HCT116 (cell line): ENCODE measurements at regions not wholly inside any gene's neighbourhood (a gene's known extent, or its start where the extent isn't known, plus 50 kb on each side); places are given as distances from the start of the nearest gene placed in this dataset.

Experiments used
- ATAC-seq: fragments of 200-7000 bp; cut with Tn5 transposase; 2 replicates; pipeline ENCODE4 v1.9.1; 2020; ENCODE audit warnings: mild to moderate bottlenecking, moderate library complexity
- BruUV-seq: library from RNA; stranded (reverse); fragments of 400-500 nt; replicated peaks from 2 replicates; lab custom pipeline; 2021; lab: Mats Ljungman, UMichigan
- CTCF ChIA-PET: fragments of 300-600 bp; sonication (Branson Sonifier 250); formaldehyde crosslinking; loops from one replicate; lab custom pipeline; 2021; ENCODE audit warnings: antibody characterized with exemption; lab: Charles Lee
- POLR2A ChIA-PET: fragments of 300-600, 350-600 bp; sonication (Branson Sonifier 250); formaldehyde crosslinking; loops from one replicate; lab custom pipeline; 2021; ENCODE audit warnings: antibody characterized with exemption; lab: Charles Lee
- RAD21 ChIA-PET, 2 experiments: fragments of 300-600 bp; sonication (Branson Sonifier 250); formaldehyde crosslinking; loops; one replicate each; lab custom pipeline; 2023; ENCODE audit warnings: low total read pairs in 2 of 2; ENCODE audit not compliant: uncharacterized antibody in 2 of 2, unreplicated experiment in 2 of 2, low non-redundant PET in 1 of 2; lab: Charles Lee
- DNase-seq: peaks from one replicate; pipeline ENCODE4 v3.0.0-alpha.2; 2010; ENCODE audit warnings: low read depth, low spot score
- H2AFZ ChIP-seq: fragments of 200-600 bp; shearing (Covaris generic), sonication (generic); 2 replicates; pipeline ENCODE4 v1.6.1; 2017; ENCODE audit warnings: low read depth, mixed run types, mixed read lengths, antibody characterized with exemption, low read length; ENCODE audit not compliant: poor library complexity, severe bottlenecking
- H3K27ac ChIP-seq: 2 replicates; pipeline ENCODE4 v1.5.1; 2012; ENCODE audit warnings: low read depth, low read length
- H3K27me3 ChIP-seq: fragments of 200-600 bp; sonication (generic); 2 replicates; pipeline ENCODE4 v1.6.1; 2016; ENCODE audit warnings: mixed run types, low read length, mixed read lengths; ENCODE audit not compliant: insufficient read depth
- H3K36me3 ChIP-seq, 2 experiments: fragments of 200-500 bp in 1 of 2; fragments of 200-600 bp in 1 of 2; sonication (Bioruptor generic) in 1 of 2; sonication (generic) in 1 of 2; 2 replicates each; pipeline versions ENCODE4 v1.5.1 to v1.6.1; 2014 to 2016; ENCODE audit warnings: low read length in 2 of 2, inconsistent platforms in 1 of 2, mixed read lengths in 1 of 2, mixed run types in 1 of 2; ENCODE audit not compliant: insufficient read depth in 2 of 2, control insufficient read depth in 1 of 2
- H3K4me1 ChIP-seq, 2 experiments: fragments of 200-600 bp in 1 of 2; sonication (generic) in 1 of 2; 2 replicates each; pipeline versions ENCODE4 v1.5.1 to v1.6.1; 2012 to 2017; ENCODE audit warnings: low read length in 2 of 2, inconsistent platforms in 1 of 2, mild to moderate bottlenecking in 1 of 2, mixed read lengths in 1 of 2, mixed run types in 1 of 2, moderate library complexity in 1 of 2; ENCODE audit not compliant: insufficient read depth in 2 of 2, control insufficient read depth in 1 of 2
- H3K4me2 ChIP-seq: fragments of 200-600 bp; sonication (generic); 2 replicates; pipeline ENCODE4 v1.6.1; 2017; ENCODE audit warnings: mixed run types, low read length, mixed read lengths
- H3K4me3 ChIP-seq, 2 experiments: fragments of 200-600 bp in 1 of 2; sonication (generic) in 1 of 2; replicated peaks in 1 of 2; 2 replicates each; pipeline ENCODE4 v1.5.1; 2011 to 2016; ENCODE audit warnings: low read length in 2 of 2, control low read depth in 1 of 2, low read depth in 1 of 2, mild to moderate bottlenecking in 1 of 2, mixed read lengths in 1 of 2, mixed run types in 1 of 2
- H3K79me2 ChIP-seq: fragments of 200-600 bp; sonication (generic); 2 replicates; pipeline ENCODE4 v1.6.1; 2017; ENCODE audit warnings: mild to moderate bottlenecking, mixed run types, low read length, moderate library complexity, mixed read lengths; ENCODE audit not compliant: insufficient read depth
- H3K9ac ChIP-seq: fragments of 200-600 bp; sonication (generic); 2 replicates; pipeline ENCODE4 v1.6.1; 2016; ENCODE audit warnings: low read length, mixed read lengths
- H3K9me2 ChIP-seq: fragments of 200-600 bp; sonication (generic), shearing (Covaris generic); 2 replicates; pipeline ENCODE4 v1.6.1; 2017; ENCODE audit warnings: mixed run types, mild to moderate bottlenecking, moderate library complexity; ENCODE audit not compliant: insufficient read depth
- H3K9me3 ChIP-seq, 2 experiments: fragments of 200-500 bp in 1 of 2; fragments of 200-600 bp in 1 of 2; sonication (Bioruptor generic) in 1 of 2; sonication (generic) in 1 of 2; 2 replicates each; pipeline ENCODE4 v1.6.1; 2014 to 2017; ENCODE audit warnings: low read length in 2 of 2, mixed read lengths in 2 of 2, inconsistent platforms in 1 of 2, low read depth in 1 of 2, mild to moderate bottlenecking in 1 of 2, mixed run types in 1 of 2, moderate library complexity in 1 of 2; ENCODE audit not compliant: control insufficient read depth in 1 of 2, insufficient read depth in 1 of 2
- H4K20me1 ChIP-seq: fragments of 200-600 bp; sonication (generic), shearing (Covaris generic); 2 replicates; pipeline ENCODE4 v1.6.1; 2017; ENCODE audit warnings: mixed run types, mild to moderate bottlenecking, moderate library complexity; ENCODE audit not compliant: insufficient read depth
- CBX3 ChIP-seq: IDR thresholded peaks from 2 replicates; pipeline ENCODE4 v1.6.1; 2012; ENCODE audit warnings: low read depth
- EZH2 ChIP-seq: fragments of 200-600 bp; sonication (generic); IDR thresholded peaks from 2 replicates; pipeline ENCODE4 v1.6.1; 2017; ENCODE audit warnings: antibody characterized with exemption, mixed run types
- EZH2phosphoT487 ChIP-seq: fragments of 200-600 bp; IDR thresholded peaks from 2 replicates; pipeline ENCODE4 v1.6.1; 2018; ENCODE audit warnings: antibody characterized with exemption, borderline replicate concordance
- SRF ChIP-seq: IDR thresholded peaks from 2 replicates; pipeline ENCODE4 v1.6.1; 2012; ENCODE audit warnings: low read depth
- intact Hi-C: fragments of 100-400 bp; cut with micrococcal nuclease; formaldehyde crosslinking; loops from 2 replicates; pipeline ENCODE4 v1.10.0; 2022
- TF ChIP-seq, protein P1 (sequence below): IDR thresholded peaks from 2 replicates; pipeline ENCODE4 v1.6.1; 2012; ENCODE audit warnings: low read depth

DNA sequence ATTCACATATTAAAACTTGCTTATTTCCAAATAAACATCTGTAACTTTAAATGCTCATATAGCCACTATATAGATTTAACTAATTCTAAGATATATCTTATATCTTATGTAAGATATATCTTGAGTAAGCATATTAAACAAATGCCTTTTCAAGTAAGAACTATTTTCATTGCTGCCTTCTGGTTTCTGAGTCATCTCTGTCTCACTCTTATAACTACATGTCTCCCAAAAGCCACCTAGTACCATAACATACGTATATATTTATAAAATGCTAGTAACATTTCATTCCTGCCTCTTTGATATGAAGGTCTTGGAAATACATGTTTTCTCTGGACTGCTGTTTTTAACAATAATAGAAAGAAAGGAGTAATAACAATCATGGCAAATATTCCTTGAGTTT is 429.5 kb downstream of the DTWD2 start:
- ATAC-seq (no peak), DNase-seq (no peak)
- no peaks in the 10 kb centered on the region for H3K9me3 ChIP-seq
- no TSS peak for BruUV-seq
- H3K4me3 ChIP-seq: no peak overlapping the region
- H3K9me2 ChIP-seq: no peaks in the 10 kb centered on the region
- ChIA-PET CTCF (no interaction called here), POLR2A (no interaction called here), RAD21 (no interaction called here)
- no peak overlapping the region for H3K27ac ChIP-seq
- H2AFZ ChIP-seq: no peak overlapping the region
- TF ChIP-seq EZH2 (no peak), SRF (no peak), CBX3 (no peak)
- intact Hi-C loops: no loop called here
- H3K4me1 ChIP-seq: no peaks in the 10 kb centered on the region
- no peaks in the 10 kb centered on the region for H3K27me3 ChIP-seq
- H3K36me3 ChIP-seq: no peaks in the 10 kb centered on the region
- H3K9ac ChIP-seq: no peak overlapping the region
- H3K4me2 ChIP-seq: no peak overlapping the region
- no peaks in the 10 kb centered on the region for H4K20me1 ChIP-seq
- H3K79me2 ChIP-seq: no peaks in the 10 kb centered on the region

DNA sequence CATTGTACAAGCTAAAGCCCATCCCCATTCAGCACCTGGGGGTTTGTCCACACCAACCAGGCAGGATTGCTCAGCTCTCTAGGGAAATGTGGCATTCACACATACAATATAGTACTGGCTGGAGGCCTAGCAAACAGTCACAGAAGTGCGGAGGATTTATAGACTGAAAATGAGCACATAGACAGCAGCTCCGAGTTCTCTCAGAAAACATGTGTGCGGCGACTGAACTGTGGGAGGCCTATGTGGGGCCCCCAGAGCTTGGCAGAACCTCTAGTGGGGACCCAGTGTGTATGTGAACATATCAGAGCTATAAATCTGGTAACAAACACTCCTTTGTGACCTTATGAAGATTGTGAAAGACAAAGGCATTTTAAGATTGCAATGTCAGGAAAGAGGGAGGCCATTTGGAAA is 431.1 kb downstream of the DTWD2 start:
- TF ChIP-seq EZH2phosphoT487: no peak
- TF ChIP-seq, protein P1, sequence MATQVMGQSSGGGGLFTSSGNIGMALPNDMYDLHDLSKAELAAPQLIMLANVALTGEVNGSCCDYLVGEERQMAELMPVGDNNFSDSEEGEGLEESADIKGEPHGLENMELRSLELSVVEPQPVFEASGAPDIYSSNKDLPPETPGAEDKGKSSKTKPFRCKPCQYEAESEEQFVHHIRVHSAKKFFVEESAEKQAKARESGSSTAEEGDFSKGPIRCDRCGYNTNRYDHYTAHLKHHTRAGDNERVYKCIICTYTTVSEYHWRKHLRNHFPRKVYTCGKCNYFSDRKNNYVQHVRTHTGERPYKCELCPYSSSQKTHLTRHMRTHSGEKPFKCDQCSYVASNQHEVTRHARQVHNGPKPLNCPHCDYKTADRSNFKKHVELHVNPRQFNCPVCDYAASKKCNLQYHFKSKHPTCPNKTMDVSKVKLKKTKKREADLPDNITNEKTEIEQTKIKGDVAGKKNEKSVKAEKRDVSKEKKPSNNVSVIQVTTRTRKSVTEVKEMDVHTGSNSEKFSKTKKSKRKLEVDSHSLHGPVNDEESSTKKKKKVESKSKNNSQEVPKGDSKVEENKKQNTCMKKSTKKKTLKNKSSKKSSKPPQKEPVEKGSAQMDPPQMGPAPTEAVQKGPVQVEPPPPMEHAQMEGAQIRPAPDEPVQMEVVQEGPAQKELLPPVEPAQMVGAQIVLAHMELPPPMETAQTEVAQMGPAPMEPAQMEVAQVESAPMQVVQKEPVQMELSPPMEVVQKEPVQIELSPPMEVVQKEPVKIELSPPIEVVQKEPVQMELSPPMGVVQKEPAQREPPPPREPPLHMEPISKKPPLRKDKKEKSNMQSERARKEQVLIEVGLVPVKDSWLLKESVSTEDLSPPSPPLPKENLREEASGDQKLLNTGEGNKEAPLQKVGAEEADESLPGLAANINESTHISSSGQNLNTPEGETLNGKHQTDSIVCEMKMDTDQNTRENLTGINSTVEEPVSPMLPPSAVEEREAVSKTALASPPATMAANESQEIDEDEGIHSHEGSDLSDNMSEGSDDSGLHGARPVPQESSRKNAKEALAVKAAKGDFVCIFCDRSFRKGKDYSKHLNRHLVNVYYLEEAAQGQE: no peak
- TF ChIP-seq, all 23 proteins: peak for 0
- RAD21 ChIA-PET: no interaction called here
- no peaks in the 10 kb centered on the region for H3K79me2 ChIP-seq
- H3K4me1 ChIP-seq: no peaks in the 10 kb centered on the region
- H3K9me2 ChIP-seq: no peaks in the 10 kb centered on the region
- no peak overlapping the region for H2AFZ ChIP-seq
- H3K27ac ChIP-seq: no peak overlapping the region
- H3K9me3 ChIP-seq: no peaks in the 10 kb centered on the region
- no peak overlapping the region for H3K9ac ChIP-seq
- intact Hi-C loops: no loop called here
- DNase-seq (no peak), ATAC-seq (no peak)
- BruUV-seq: no TSS peak
- H4K20me1 ChIP-seq: no peaks in the 10 kb centered on the region
- H3K36me3 ChIP-seq: no peaks in the 10 kb centered on the region
- CTCF ChIA-PET: no interaction called here
- H3K27me3 ChIP-seq: no peaks in the 10 kb centered on the region
- no peak overlapping the region for H3K4me2 ChIP-seq
- no peak overlapping the region for H3K4me3 ChIP-seq
- POLR2A ChIA-PET: no interaction called here
